H9 (cell line): ENCODE measurements at regions not wholly inside any gene's neighbourhood (a gene's known extent, or its start where the extent isn't known, plus 50 kb on each side); places are given as distances from the start of the nearest gene placed in this dataset.

Experiments used
- DNase-seq: peaks from one replicate; pipeline ENCODE4 v3.0.0-alpha.2; 2017
- H2AFZ ChIP-seq: one replicate; pipeline ENCODE4 v1.6.1; 2013; ENCODE audit warnings: mild to moderate bottlenecking, low read length, control low read depth, moderate library complexity
- H2AK5ac ChIP-seq: 2 replicates; pipeline ENCODE4 v1.6.1; 2013; ENCODE audit warnings: low read length, control low read depth, mixed read lengths; ENCODE audit not compliant: insufficient read length
- H2BK120ac ChIP-seq: one replicate; pipeline ENCODE4 v1.6.1; 2013; ENCODE audit warnings: low read depth, mild to moderate bottlenecking, low read length, control low read depth, inconsistent platforms; ENCODE audit not compliant: poor library complexity, severe bottlenecking
- H2BK12ac ChIP-seq: 2 replicates; pipeline ENCODE4 v1.6.1; 2013; ENCODE audit warnings: low read length, control low read depth, mixed read lengths, low read depth; ENCODE audit not compliant: insufficient read length
- H2BK15ac ChIP-seq: 2 replicates; pipeline ENCODE4 v1.6.1; 2013; ENCODE audit warnings: low read depth, low read length, control low read depth
- H2BK20ac ChIP-seq: one replicate; pipeline ENCODE4 v1.6.1; 2013; ENCODE audit warnings: low read depth, mild to moderate bottlenecking, low read length, control low read depth, inconsistent platforms; ENCODE audit not compliant: poor library complexity, severe bottlenecking
- H2BK5ac ChIP-seq: 2 replicates; pipeline ENCODE4 v1.6.1; 2013; ENCODE audit warnings: low read length, control low read depth, mixed read lengths; ENCODE audit not compliant: insufficient read length
- H3K14ac ChIP-seq: 2 replicates; pipeline ENCODE4 v1.6.1; 2013; ENCODE audit warnings: low read length, control low read depth; ENCODE audit not compliant: insufficient read depth
- H3K18ac ChIP-seq: 2 replicates; pipeline ENCODE4 v1.6.1; 2013; ENCODE audit warnings: low read depth, mild to moderate bottlenecking, mixed read lengths, low read length, control low read depth; ENCODE audit not compliant: insufficient read length
- H3K23ac ChIP-seq: 2 replicates; pipeline ENCODE4 v1.6.1; 2013; ENCODE audit warnings: low read length, control low read depth, mixed read lengths, low read depth; ENCODE audit not compliant: insufficient read length
- H3K23me2 ChIP-seq: 2 replicates; pipeline ENCODE4 v1.6.1; 2013; ENCODE audit warnings: low read depth, mild to moderate bottlenecking, mixed read lengths, low read length, control low read depth; ENCODE audit not compliant: insufficient read length, poor library complexity, severe bottlenecking
- H3K27ac ChIP-seq: 2 replicates; pipeline ENCODE4 v1.5.1; 2013; ENCODE audit warnings: low read length, control low read depth, mixed read lengths, low read depth; ENCODE audit not compliant: insufficient read length
- H3K27me3 ChIP-seq: 2 replicates; pipeline ENCODE4 v1.6.1; 2013; ENCODE audit warnings: low read length, control low read depth, inconsistent platforms; ENCODE audit not compliant: insufficient read depth
- H3K4ac ChIP-seq: 2 replicates; pipeline ENCODE4 v1.6.1; 2013; ENCODE audit warnings: low read depth, mild to moderate bottlenecking, control low read depth, inconsistent platforms, low read length, moderate library complexity
- H3K4me1 ChIP-seq: 2 replicates; pipeline ENCODE4 v1.6.1; 2013; ENCODE audit warnings: low read length, control low read depth, inconsistent platforms; ENCODE audit not compliant: insufficient read depth
- H3K4me2 ChIP-seq: 2 replicates; pipeline ENCODE4 v1.6.1; 2013; ENCODE audit warnings: low read length, control low read depth, mixed read lengths; ENCODE audit not compliant: insufficient read length, insufficient read depth
- H3K56ac ChIP-seq: 2 replicates; pipeline ENCODE4 v1.6.1; 2013; ENCODE audit warnings: low read depth, mild to moderate bottlenecking, mixed read lengths, low read length, control low read depth; ENCODE audit not compliant: insufficient read length
- H3K79me1 ChIP-seq: 2 replicates; pipeline ENCODE4 v1.6.1; 2013; ENCODE audit warnings: low read depth, mild to moderate bottlenecking, moderate library complexity, low read length, control low read depth, inconsistent platforms; ENCODE audit not compliant: insufficient read depth, poor library complexity, severe bottlenecking
- H3K79me2 ChIP-seq: 2 replicates; pipeline ENCODE4 v1.6.1; 2013; ENCODE audit warnings: low read length, control low read depth, inconsistent platforms; ENCODE audit not compliant: insufficient read depth
- H3K9ac ChIP-seq: 2 replicates; pipeline ENCODE4 v1.6.1; 2013; ENCODE audit warnings: low read length, control low read depth, mixed read lengths; ENCODE audit not compliant: insufficient read length; ENCODE audit errors: extremely low read depth
- H3K9me3 ChIP-seq: one replicate; pipeline ENCODE4 v1.6.1; 2013; ENCODE audit warnings: low read depth, low read length, inconsistent platforms; ENCODE audit not compliant: control insufficient read depth
- H3T11ph ChIP-seq: one replicate; pipeline ENCODE4 v1.6.1; 2013; ENCODE audit warnings: mild to moderate bottlenecking, low read length, control low read depth, inconsistent platforms
- H4K20me1 ChIP-seq: one replicate; pipeline ENCODE4 v1.6.1; 2013; ENCODE audit not compliant: control insufficient read depth, insufficient read length, insufficient read depth
- H4K5ac ChIP-seq: 2 replicates; pipeline ENCODE4 v1.6.1; 2013; ENCODE audit warnings: low read depth, mild to moderate bottlenecking, mixed read lengths, low read length, control low read depth; ENCODE audit not compliant: insufficient read length
- H4K8ac ChIP-seq: replicated peaks from 2 replicates; pipeline ENCODE4 v1.6.1; 2013; ENCODE audit warnings: low read length, control low read depth, mixed read lengths, low read depth; ENCODE audit not compliant: insufficient read length
- H4K91ac ChIP-seq: 2 replicates; pipeline ENCODE4 v1.6.1; 2013; ENCODE audit warnings: low read depth, mild to moderate bottlenecking, moderate library complexity, mixed read lengths, low read length, control low read depth; ENCODE audit not compliant: insufficient read length
- H3K27ac Mint-ChIP-seq, 3 experiments: 2 replicates in 2 of 3; 3 replicates in 1 of 3; pipeline ENCODE4 v1.8.0; 2020 to 2021; ENCODE audit warnings: mixed read lengths in 3 of 3, mild to moderate bottlenecking in 1 of 3, moderate library complexity in 1 of 3
- H3K27me3 Mint-ChIP-seq: 2 replicates; pipeline ENCODE4 v1.8.0; 2021; ENCODE audit warnings: low read depth, mild to moderate bottlenecking, moderate library complexity, mixed read lengths
- H3K36me3 Mint-ChIP-seq, 3 experiments: 2 replicates in 2 of 3; 3 replicates in 1 of 3; pipeline ENCODE4 v1.8.0; 2020 to 2021; ENCODE audit warnings: low read depth in 3 of 3, mixed read lengths in 3 of 3; ENCODE audit not compliant: insufficient read depth in 1 of 3
- H3K4me1 Mint-ChIP-seq, 2 experiments: 2 replicates each; pipeline ENCODE4 v1.8.0; 2020; ENCODE audit warnings: mixed read lengths in 2 of 2
- H3K4me3 Mint-ChIP-seq, 2 experiments: 2 replicates in 1 of 2; 3 replicates in 1 of 2; pipeline ENCODE4 v1.8.0; 2020 to 2021; ENCODE audit warnings: mild to moderate bottlenecking in 2 of 2, mixed read lengths in 2 of 2, moderate library complexity in 1 of 2
- H3K9me3 Mint-ChIP-seq, 2 experiments: 2 replicates in 1 of 2; 3 replicates in 1 of 2; pipeline ENCODE4 v1.8.0; 2020; ENCODE audit warnings: mild to moderate bottlenecking in 2 of 2, mixed read lengths in 2 of 2, moderate library complexity in 1 of 2
- CTCF ChIP-seq: fragments of 200-600 bp; sonication (generic); conservative IDR thresholded peaks from 3 replicates; pipeline ENCODE4 v1.8.0; 2021; ENCODE audit warnings: antibody characterized with exemption, mild to moderate bottlenecking
- WGBS: extraction: QIAGEN DNeasy Blood & Tissue Kit; methylation state at CpG from one replicate; pipeline ENCODE4 v1.1.7; 2013; ENCODE audit warnings: missing lambda C conversion rate, low lambda C conversion rate, mixed read lengths; ENCODE audit not compliant: insufficient read length; ENCODE audit errors: extremely low coverage; 5-methylcytosine and 5-hydroxymethylcytosine counted together

- H3K14ac ChIP-seq, result no peak overlapping the region
These were observed 64.6 kb upstream of the ACKR3 start for GRCh38 chr2:236505041-236505440.

More at GRCh38 chr2:236505041-236505440, 64.6 kb upstream of the ACKR3 start:
- peaks cover 7 to 16% of the 10 kb centered on the region in 2 experiments for H3K4me1 Mint-ChIP-seq
- H3K9me3 ChIP-seq, result no peaks in the 10 kb centered on the region
- no peak overlapping the region for H4K8ac ChIP-seq
- H3K4ac ChIP-seq, result no peak overlapping the region
- 0 out of 2 replicates have a peak, but pooled peaks cover 3% of the 10 kb centered on the region for H3K4me1 ChIP-seq
- H3K27ac Mint-ChIP-seq, result no peak overlapping the region
- H4K5ac ChIP-seq, result no peak overlapping the region
- no CpG with 5 or more reads among the region's 3 CpGs for WGBS
- no peak for DNase-seq
- peaks cover 27% of the 10 kb centered on the region for H3K27me3 Mint-ChIP-seq
- no peak overlapping the region for H2BK15ac ChIP-seq
- H3K4me3 Mint-ChIP-seq, result no peak overlapping the region
- H3K18ac ChIP-seq, result no peak overlapping the region
- no peak overlapping the region for H3T11ph ChIP-seq
- H3K9me3 Mint-ChIP-seq, result no peaks in the 10 kb centered on the region; a peak in 1 of 5 replicates
- H3K9ac ChIP-seq, result no peak overlapping the region
- TF ChIP-seq CTCF, result no peak
- H2AFZ ChIP-seq, result no peak overlapping the region
- no peak overlapping the region for H2BK120ac ChIP-seq
- no peaks in the 10 kb centered on the region for H3K79me2 ChIP-seq
- no peak overlapping the region for H2BK12ac ChIP-seq
- H3K4me2 ChIP-seq, result no peak overlapping the region
- H3K36me3 Mint-ChIP-seq, result peaks cover 0 to 2% (median 0%) of the 10 kb centered on the region in 3 experiments; a peak in 2 of 7 replicates
- no peak overlapping the region for H3K56ac ChIP-seq
- no peak overlapping the region for H4K91ac ChIP-seq
- no peaks in the 10 kb centered on the region; the same call in 1 of the 2 replicates for H3K27me3 ChIP-seq
- no peaks in the 10 kb centered on the region for H4K20me1 ChIP-seq
- H3K23ac ChIP-seq, result no peak overlapping the region
- no peak overlapping the region for H2BK5ac ChIP-seq
- H3K79me1 ChIP-seq, result no peaks in the 10 kb centered on the region
- H2AK5ac ChIP-seq, result no peak overlapping the region
- no peak overlapping the region for H3K27ac ChIP-seq
- H2BK20ac ChIP-seq, result no peak overlapping the region
- no peaks in the 10 kb centered on the region for H3K23me2 ChIP-seq
